GM19239 (cell line): ENCODE measurements at regions not wholly inside any gene's neighbourhood (a gene's known extent, or its start where the extent isn't known, plus 50 kb on each side); places are given as distances from the start of the nearest gene placed in this dataset.
"Not testable (repeated sequence)": the region's sequence is repeated elsewhere in the genome, so short reads cannot be mapped to it uniquely, and the experiment has no call there.

Experiments
- DNase-seq: peaks from one replicate; pipeline ENCODE4 v3.0.0; 2011; ENCODE audit warnings: low spot score; ENCODE audit not compliant: insufficient read length
- FAIRE-seq: peaks from 2 replicates; lab custom pipeline; 2011; peaks lifted over from hg19 to GRCh38; lab: Jason Lieb, UNC

DNA sequence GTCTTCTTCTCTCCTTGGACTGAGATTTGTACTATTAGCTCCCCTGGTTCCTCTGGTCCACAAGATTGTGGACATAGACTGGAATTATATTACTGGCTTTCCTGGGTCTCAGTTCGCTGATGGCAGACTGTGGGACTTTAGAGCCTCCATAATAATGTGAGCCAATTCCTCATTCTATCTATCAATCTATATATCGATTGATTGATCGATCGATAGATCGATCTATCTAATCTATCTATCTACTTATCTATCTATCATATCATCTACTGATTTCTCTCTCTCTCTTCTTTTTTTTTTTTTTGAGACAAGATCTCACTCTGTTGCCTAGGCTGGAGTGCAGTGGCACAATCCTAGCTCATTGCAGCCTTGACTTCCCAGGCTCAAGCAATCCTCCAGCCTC is 51.5 kb upstream of the DDR1 start:
- DNase-seq (no peak), FAIRE-seq (no peak)

GRCh38 chr6:30830438-30830837 is 53.9 kb upstream of the DDR1 start:
- no peak for FAIRE-seq

DNA sequence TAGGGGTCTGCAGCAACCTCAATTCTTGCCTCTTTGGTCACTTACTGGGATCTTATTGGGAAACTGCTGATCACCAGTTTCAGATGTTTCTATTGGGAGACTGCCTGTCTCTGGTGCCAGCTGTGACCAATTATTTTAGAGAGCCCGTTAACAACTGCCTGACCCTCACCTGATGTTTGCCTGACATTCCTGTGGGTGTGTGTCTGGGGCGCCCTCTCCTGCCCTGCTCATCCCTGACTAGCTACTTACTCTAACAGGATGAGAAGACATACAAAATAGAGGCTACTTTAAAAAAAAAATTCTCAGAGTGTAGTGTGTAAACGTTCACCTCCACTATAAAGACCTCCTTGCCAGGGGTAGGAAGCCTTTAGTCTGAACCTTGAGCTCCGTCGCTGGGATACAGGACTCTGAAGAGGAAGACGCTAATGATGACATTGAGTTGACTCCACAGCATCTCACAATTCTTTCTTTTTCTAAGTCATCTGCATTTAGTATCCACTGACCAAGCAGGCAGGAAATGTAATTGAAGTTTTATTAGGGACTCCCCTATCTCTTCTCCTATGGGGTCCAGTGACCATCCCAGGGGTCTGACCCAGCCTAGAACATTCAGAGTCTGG is 54.6 kb upstream of the DDR1 start:
- no peak for FAIRE-seq
- DNase-seq = no peak

More at GRCh38 chr6:30830438-30830837, 53.9 kb upstream of the DDR1 start:
- DNase-seq = no peak

- FAIRE-seq (no peak), DNase-seq (no peak)
These were observed 55.3 kb upstream of the DDR1 start for GRCh38 chr6:30829033-30829432.

DNA sequence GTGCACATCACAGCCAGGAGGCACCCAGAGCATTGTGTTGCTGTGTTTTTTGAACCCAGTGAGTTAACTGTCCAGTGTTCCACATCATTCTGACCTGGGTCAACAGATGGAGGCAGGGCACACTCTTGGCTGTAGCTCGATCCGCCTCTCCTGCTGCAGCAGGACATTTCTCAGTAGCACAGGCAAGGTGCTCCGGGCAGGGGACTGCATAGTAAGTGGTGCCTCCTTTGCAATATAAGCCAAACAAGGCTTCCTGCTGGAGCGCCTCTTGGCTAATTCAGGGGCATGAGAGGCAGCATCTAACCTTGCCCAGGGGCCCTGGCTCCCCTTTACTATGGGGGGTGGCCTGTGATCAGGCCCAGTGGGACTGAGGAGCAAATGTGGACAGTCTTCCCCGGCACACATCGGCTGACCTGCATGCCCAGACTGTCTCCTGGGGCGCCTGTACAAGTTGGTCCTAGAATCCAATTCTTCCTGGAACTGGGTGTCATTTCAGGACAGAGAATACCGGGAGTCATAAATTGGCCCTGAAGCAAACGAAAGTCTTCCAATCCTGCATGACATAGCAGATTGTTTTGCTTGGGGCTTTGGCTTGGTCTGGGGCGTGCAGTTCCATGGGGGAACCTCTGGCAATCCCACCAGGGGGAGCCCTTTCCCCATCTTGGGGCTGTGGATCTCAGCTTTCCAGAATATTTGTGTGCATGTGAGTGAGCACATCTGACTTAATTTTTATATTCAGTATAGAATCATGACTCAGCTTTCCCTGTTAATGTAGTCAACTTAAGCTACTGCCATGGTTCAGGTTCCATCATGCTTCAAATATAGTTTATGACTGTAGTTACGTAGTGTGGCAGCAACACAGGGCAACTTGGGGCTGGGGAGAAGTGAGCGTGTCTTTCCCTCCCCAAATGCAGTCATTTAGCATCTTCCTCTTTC is 56.0 kb upstream of the DDR1 start:
- FAIRE-seq (peak; percentile 89), DNase-seq (peak; percentile 58)

GRCh38 chr6:30826961-30827342 is 57.4 kb upstream of the DDR1 start:
- DNase-seq = no peak
- FAIRE-seq = no peak

GRCh38 chr6:30824698-30825097 is 59.6 kb upstream of the DDR1 start:
- FAIRE-seq (no peak), DNase-seq (no peak)

DNA sequence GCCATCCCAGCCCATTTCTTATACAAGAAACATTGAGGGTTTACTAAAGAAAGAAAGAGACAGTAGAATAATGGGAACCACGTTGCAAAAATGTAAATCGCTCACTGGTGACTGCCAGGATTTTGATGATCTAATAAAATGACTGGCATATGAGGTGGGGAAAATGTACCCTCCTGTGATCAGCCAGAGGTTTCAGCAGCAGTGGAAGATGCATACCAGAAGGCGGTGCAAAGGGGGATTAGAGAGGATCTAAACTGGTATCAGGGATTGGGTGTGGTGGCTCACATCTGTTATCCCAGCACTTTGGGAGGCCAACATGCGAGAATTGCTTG is 60.8 kb upstream of the DDR1 start:
- FAIRE-seq (no peak), DNase-seq (no peak)

DNA sequence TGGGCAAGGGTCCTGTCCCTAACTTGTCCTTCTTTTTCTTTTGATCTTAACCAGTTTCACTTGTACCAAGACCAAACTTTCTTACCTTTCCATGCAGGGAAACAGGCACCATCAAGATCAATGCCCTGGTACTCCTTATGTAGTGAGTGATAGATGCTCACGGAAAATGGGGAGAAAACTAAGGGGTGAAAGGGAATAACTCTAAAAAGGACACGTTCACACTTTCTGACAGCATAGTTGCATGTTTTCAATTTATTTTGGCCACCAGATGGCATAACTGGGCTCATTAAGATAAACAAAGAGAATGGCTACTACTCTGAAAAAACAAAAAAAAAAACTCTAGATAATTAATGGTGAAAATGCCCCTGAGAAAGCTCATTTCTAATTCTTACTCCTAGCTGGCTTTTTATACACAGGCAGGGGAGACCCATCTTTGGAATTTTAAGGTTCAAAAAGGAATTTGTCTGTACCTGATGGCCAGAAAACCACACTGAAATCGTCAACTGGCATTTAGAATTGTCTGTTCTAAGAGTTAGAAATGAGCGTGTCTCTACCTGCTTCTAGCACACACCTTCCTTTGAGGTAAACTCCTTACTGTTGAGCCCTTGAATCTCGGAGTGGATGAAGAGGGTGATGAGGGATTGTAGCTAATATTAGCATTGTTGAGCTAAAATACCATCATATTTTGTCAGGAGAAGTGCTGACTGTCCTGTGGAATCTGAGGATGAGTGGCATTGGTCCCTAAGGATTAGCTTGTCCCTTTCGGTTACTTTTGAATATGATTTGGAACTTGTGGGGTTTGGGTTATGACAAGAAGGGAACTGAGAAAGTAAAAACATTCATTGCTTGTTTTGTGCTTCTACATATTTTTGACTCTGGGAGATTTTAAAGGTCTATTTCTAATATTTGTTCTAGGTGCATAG is 62.2 kb upstream of the DDR1 start:
- FAIRE-seq (no peak), DNase-seq (no peak)

DNA sequence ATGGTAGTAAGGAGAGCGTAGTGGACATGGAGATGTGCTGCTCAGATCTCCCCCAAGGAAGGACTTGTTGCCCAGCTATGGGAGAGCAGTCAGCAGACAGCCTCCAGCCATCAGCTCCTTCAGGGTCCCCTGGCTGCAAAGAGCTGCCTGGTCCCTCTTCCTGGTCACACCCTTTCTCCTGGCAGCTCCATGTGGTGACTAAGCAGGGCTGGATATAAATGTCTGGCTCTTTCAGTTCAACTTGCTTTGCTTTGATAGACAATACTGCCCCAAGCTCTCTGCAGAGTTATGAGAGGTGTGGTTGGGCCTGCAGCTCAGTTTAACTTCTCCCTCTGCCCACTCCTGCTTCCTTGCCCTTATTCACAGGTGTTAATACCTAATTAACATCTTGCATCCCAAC is 64.1 kb upstream of the DDR1 start:
- no peak for DNase-seq

GRCh38 chr6:30819297-30819917 is 64.9 kb upstream of the DDR1 start:
- DNase-seq = no peak
- no peak for FAIRE-seq

More for the DNA sequence above, 64.1 kb upstream of the DDR1 start:
- FAIRE-seq = no peak

- FAIRE-seq = no peak
- DNase-seq = no peak
These were observed 65.9 kb upstream of the DDR1 start for GRCh38 chr6:30818391-30818841.

DNA sequence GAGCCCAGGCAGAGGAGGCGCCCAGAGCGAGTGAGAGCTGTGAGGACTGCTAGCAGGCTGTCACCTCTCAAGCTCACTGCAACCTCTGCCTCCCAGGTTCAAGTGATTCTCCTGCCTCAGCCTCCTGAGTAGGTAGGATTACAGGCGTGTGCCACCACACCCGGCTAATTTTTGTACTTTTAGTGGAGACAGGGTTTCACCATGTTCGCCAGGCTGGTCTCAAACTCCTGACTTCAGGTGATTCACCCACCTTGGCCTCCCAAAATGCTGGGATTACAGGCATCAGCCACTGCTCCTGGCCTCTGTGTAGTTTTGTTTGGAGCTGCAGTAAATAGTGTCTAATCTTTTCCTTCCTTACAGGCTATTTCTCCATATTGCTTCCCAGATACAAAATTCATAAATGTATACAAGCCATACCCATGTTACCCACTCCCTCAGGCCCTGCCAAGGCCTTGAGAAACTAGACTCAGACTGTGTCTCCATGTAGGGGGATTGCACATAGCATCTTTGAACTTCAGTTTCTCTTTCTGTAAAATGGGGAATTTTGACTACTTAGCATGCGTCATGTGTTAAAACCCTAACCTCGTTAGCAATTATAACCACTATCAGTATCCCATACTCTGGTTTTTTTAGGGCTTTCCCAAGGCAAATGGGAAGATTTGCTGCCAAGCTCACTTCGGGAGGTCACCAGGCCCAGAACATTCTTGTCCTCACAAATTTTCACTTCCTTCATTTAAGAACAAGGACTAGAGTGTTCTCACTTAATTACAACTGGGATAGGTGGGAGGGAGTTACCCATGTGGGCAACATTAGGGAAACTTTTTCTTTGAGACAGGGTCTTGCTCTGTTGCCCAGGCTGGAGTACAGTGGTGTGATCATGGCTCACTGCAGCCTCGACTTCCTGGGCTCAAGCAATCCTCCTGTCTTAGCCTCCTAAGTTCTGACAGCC is 67.3 kb upstream of the DDR1 start:
- FAIRE-seq (peak; percentile 56), DNase-seq (no peak)

- DNase-seq, FAIRE-seq: not testable (repeated sequence)
These were observed 68.0 kb upstream of the DDR1 start for GRCh38 chr6:30816296-30816695.

GRCh38 chr6:30815041-30815742 is 69.1 kb upstream of the DDR1 start:
- FAIRE-seq, DNase-seq: not testable (repeated sequence)

DNA sequence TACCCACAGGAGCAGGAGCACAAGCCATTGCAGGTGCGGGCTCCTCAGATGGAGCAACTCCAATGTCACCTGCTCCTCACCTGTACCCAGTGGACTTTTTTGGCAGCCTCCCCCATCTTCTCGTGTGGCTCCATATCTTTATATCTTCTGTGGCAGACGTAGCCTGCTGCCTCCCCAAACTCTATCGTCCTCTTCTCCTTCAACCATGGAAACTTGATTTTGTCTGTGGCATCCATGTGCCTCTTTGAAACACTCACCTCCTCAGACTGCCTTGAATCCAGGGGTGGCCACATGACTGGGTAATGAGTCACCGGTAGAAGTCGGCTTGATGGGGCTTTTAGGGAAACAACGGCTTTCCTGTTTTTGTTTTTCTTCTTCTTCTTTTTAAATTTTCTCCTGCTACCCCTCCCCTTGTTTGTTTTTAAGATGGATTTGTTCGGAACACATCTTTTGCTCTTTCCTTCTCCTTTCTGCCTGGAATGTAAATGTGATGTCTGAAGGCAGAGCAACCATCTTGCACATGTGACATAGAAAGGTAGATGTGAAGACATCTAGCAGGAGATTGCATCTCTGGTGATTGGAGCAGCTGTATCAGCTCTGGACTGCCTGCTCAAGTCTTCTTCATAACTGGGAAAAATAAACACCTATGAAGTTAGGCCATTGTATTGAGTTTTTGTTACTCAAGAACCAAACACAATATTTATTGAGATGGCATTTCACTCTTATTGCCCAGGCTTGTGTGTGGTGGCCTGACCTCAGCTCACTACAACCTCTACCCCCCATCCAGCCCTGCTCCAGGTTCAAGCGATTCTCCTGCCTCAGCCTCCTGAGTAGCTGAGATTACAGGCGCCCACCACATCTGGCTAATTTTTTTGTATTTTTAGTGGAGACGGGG is 69.9 kb upstream of the DDR1 start:
- DNase-seq (no peak), FAIRE-seq (no peak)

- no peak for DNase-seq
- FAIRE-seq = no peak
These were observed 69.3 kb upstream of the IER3 start for GRCh38 chr6:30813631-30814145.
